Kidney glomerular epithelial cell (primary cell): ENCODE measurements at regions not wholly inside any gene's neighbourhood (a gene's known extent, or its start where the extent isn't known, plus 50 kb on each side); places are given as distances from the start of the nearest gene placed in this dataset.

Experiments used
- DNase-seq: peaks from one replicate; lab custom pipeline; 2025; lab: John Stamatoyannopoulos, UW

GRCh38 chr13:37409756-37410155 is 188.8 kb downstream of the POSTN start:
- no peak for DNase-seq

GRCh38 chr13:37407156-37407555 is 191.4 kb downstream of the POSTN start:
- DNase-seq: no peak

GRCh38 chr13:37406031-37406430 is 192.5 kb downstream of the POSTN start:
- no peak for DNase-seq

- DNase-seq: no peak
Observed at GRCh38 chr13:37403776-37404527, 194.6 kb downstream of the POSTN start.

- no peak for DNase-seq
Observed at GRCh38 chr13:37401721-37402120, 196.8 kb downstream of the POSTN start.

- no peak for DNase-seq
Observed at GRCh38 chr13:37397535-37397934, 201.0 kb downstream of the POSTN start.

- DNase-seq: no peak
Observed at GRCh38 chr13:37395544-37395943, 203.0 kb downstream of the POSTN start.

GRCh38 chr13:37392389-37392788 is 206.2 kb downstream of the POSTN start:
- DNase-seq: no peak

- no peak for DNase-seq
Observed at GRCh38 chr13:37390735-37391134, 207.8 kb downstream of the POSTN start.

- DNase-seq: no peak
Observed at GRCh38 chr13:37385956-37386670, 212.5 kb downstream of the POSTN start.

GRCh38 chr13:37385248-37385647 is 213.3 kb downstream of the POSTN start:
- DNase-seq: no peak

- DNase-seq: no peak
Observed at GRCh38 chr13:37383856-37384370, 214.7 kb downstream of the POSTN start.

GRCh38 chr13:37383046-37383445 is 215.5 kb downstream of the POSTN start:
- no peak for DNase-seq

GRCh38 chr13:37382146-37382545 is 216.4 kb downstream of the POSTN start:
- no peak for DNase-seq

- DNase-seq: no peak
Observed at GRCh38 chr13:37381502-37381901, 217.1 kb downstream of the POSTN start.

- DNase-seq: no peak
Observed at GRCh38 chr13:37379841-37380240, 218.7 kb downstream of the POSTN start.

- no peak for DNase-seq
Observed at GRCh38 chr13:37375724-37376123, 222.8 kb downstream of the POSTN start.

GRCh38 chr13:37375071-37375470 is 223.5 kb downstream of the POSTN start:
- DNase-seq: no peak

- DNase-seq: no peak
Observed at GRCh38 chr13:37369616-37370015, 229.0 kb downstream of the POSTN start.

GRCh38 chr13:37368501-37368900 is 230.1 kb downstream of the POSTN start:
- no peak for DNase-seq

GRCh38 chr13:37366044-37366770 is 232.4 kb downstream of the POSTN start:
- no peak for DNase-seq

GRCh38 chr13:37365496-37365895 is 233.1 kb downstream of the POSTN start:
- no peak for DNase-seq

GRCh38 chr13:37364956-37365355 is 233.6 kb downstream of the POSTN start:
- no peak for DNase-seq
